ENCODE measurements at regions not wholly inside any gene's neighbourhood (a gene's known extent, or its start where the extent isn't known, plus 50 kb on each side); places are given as distances from the start of the nearest gene placed in this dataset.
"Not testable (repeated sequence)": the region's sequence is repeated elsewhere in the genome, so short reads cannot be mapped to it uniquely, and the experiment has no call there.

- no peak for DNase-seq
These were observed 773.3 kb upstream of the DEFB115 start for GRCh38 chr20:30484009-30484748.

GRCh38 chr20:30484749-30485070 lies 772.8 kb upstream of the DEFB115 start:
- no peak for DNase-seq

- no peak for DNase-seq
These were observed 771.9 kb upstream of the DEFB115 start for GRCh38 chr20:30485331-30486102.

- DNase-seq, result no peak
These were observed 771.4 kb upstream of the DEFB115 start for GRCh38 chr20:30486103-30486478.

GRCh38 chr20:30487461-30487860 lies 770.0 kb upstream of the DEFB115 start:
- DNase-seq, result not testable (repeated sequence)

GRCh38 chr20:30487947-30488926 lies 769.2 kb upstream of the DEFB115 start:
- DNase-seq, result no peak

- no peak for DNase-seq
These were observed 768.4 kb upstream of the DEFB115 start for GRCh38 chr20:30488941-30489613.

GRCh38 chr20:30489614-30490003 lies 767.9 kb upstream of the DEFB115 start:
- no peak for DNase-seq

GRCh38 chr20:30491016-30491415 lies 766.4 kb upstream of the DEFB115 start:
- no peak for DNase-seq

- not testable (repeated sequence) for DNase-seq
These were observed 760.8 kb upstream of the DEFB115 start for GRCh38 chr20:30496656-30497055.

GRCh38 chr20:30497191-30497590 lies 760.3 kb upstream of the DEFB115 start:
- not testable (repeated sequence) for DNase-seq

GRCh38 chr20:30499123-30499522 lies 758.3 kb upstream of the DEFB115 start:
- DNase-seq, result no peak

GRCh38 chr20:30499716-30500446 lies 757.6 kb upstream of the DEFB115 start:
- DNase-seq, result not testable (repeated sequence)

GRCh38 chr20:30500447-30500820 lies 757.0 kb upstream of the DEFB115 start:
- DNase-seq, result not testable (repeated sequence)

- no peak for DNase-seq
These were observed 756.5 kb upstream of the DEFB115 start for GRCh38 chr20:30500829-30501440.

- DNase-seq, result no peak
These were observed 754.8 kb upstream of the DEFB115 start for GRCh38 chr20:30502670-30503069.

GRCh38 chr20:30503204-30503603 lies 754.3 kb upstream of the DEFB115 start:
- DNase-seq, result not testable (repeated sequence)

- no peak for DNase-seq
These were observed 753.4 kb upstream of the DEFB115 start for GRCh38 chr20:30503992-30504570.

GRCh38 chr20:30505566-30505965 lies 751.9 kb upstream of the DEFB115 start:
- no peak for DNase-seq

- no peak for DNase-seq
These were observed 751.4 kb upstream of the DEFB115 start for GRCh38 chr20:30506100-30506499.

- DNase-seq, result not testable (repeated sequence)
These were observed 749.1 kb upstream of the DEFB115 start for GRCh38 chr20:30508382-30508781.
